ENCODE measurements at regions not wholly inside any gene's neighbourhood (a gene's known extent, or its start where the extent isn't known, plus 50 kb on each side); places are given as distances from the start of the nearest gene placed in this dataset.

GRCh38 chr20:48100483-48100882, 315.2 kb upstream of the SULF2 start:
- TF ChIP-seq CTCF (IDR thresholded peaks at IDR 0.05; ENCODE audit: low read depth, low read length, poor library complexity, severe bottlenecking) (no peak), EZH2phosphoT487 (IDR thresholded peaks at IDR 0.05; ENCODE audit: borderline replicate concordance, low read length) (no peak)
